Common myeloid progenitor, CD34-positive (primary cell): ENCODE measurements at regions not wholly inside any gene's neighbourhood (a gene's known extent, or its start where the extent isn't known, plus 50 kb on each side); places are given as distances from the start of the nearest gene placed in this dataset.

Experiments used
- CTCF ChIA-PET: fragments of 350-600 bp; sonication (Branson Sonifier 250); formaldehyde crosslinking; loops from one replicate; lab custom pipeline; 2021; ENCODE audit warnings: antibody characterized with exemption; lab: Charles Lee
- POLR2A ChIA-PET: fragments of 350-600 bp; sonication (Branson Sonifier 250); formaldehyde crosslinking; loops from one replicate; lab custom pipeline; 2021; ENCODE audit warnings: antibody characterized with exemption; lab: Charles Lee
- DNase-seq, 3 donors: peaks; one replicate each; pipeline versions ENCODE4 v3.0.0 to v3.0.0-alpha.2; 2013
- H3K27ac ChIP-seq, 2 experiments: 1 replicate in 1 of 2; 2 replicates in 1 of 2; pipeline ENCODE4 v1.7.0; 2013; ENCODE audit warnings: inconsistent platforms in 2 of 2, low read length in 2 of 2, mild to moderate bottlenecking in 2 of 2, low read depth in 1 of 2, moderate library complexity in 1 of 2; ENCODE audit not compliant: severe bottlenecking in 2 of 2, insufficient read depth in 1 of 2, poor library complexity in 1 of 2
- H3K27me3 ChIP-seq, 5 experiments: replicated peaks in 2 of 5; 1 replicate in 3 of 5; 2 replicates in 2 of 5; pipeline versions ENCODE4 v1.6.1 to v1.7.0; 2013; ENCODE audit warnings: low read length in 4 of 5, mild to moderate bottlenecking in 2 of 5, moderate library complexity in 2 of 5, inconsistent platforms in 1 of 5; ENCODE audit not compliant: insufficient read depth in 5 of 5, control insufficient read depth in 4 of 5
- H3K36me3 ChIP-seq, 4 experiments: 1 replicate in 2 of 4; 2 replicates in 2 of 4; pipeline versions ENCODE4 v1.6.1 to v1.7.0; 2013; ENCODE audit warnings: low read length in 3 of 4, control low read depth in 1 of 4, mild to moderate bottlenecking in 1 of 4; ENCODE audit not compliant: control insufficient read depth in 4 of 4, insufficient read depth in 4 of 4
- H3K4me1 ChIP-seq, 4 experiments: 1 replicate in 3 of 4; 2 replicates in 1 of 4; pipeline versions ENCODE4 v1.6.1 to v1.7.1; 2013; ENCODE audit warnings: low read length in 3 of 4, mild to moderate bottlenecking in 3 of 4, control low read depth in 1 of 4, inconsistent platforms in 1 of 4, moderate library complexity in 1 of 4; ENCODE audit not compliant: control insufficient read depth in 4 of 4, insufficient read depth in 4 of 4; ENCODE audit errors: control extremely low read depth in 1 of 4
- H3K4me3 ChIP-seq, 7 experiments: 1 replicate in 4 of 7; 2 replicates in 3 of 7; pipeline versions ENCODE4 v1.5.1 to v1.7.0; 2013; ENCODE audit warnings: mild to moderate bottlenecking in 7 of 7, low read length in 6 of 7, moderate library complexity in 6 of 7, inconsistent platforms in 2 of 7, low read depth in 2 of 7, control low read depth in 1 of 7; ENCODE audit not compliant: insufficient read depth in 4 of 7, control insufficient read depth in 1 of 7; ENCODE audit errors: extremely low read depth in 1 of 7
- H3K9me3 ChIP-seq, 5 experiments: 1 replicate in 4 of 5; 2 replicates in 1 of 5; pipeline versions ENCODE4 v1.6.1 to v1.7.1; 2013; ENCODE audit warnings: low read length in 4 of 5, mild to moderate bottlenecking in 2 of 5, inconsistent platforms in 1 of 5, low read depth in 1 of 5, moderate library complexity in 1 of 5; ENCODE audit not compliant: control insufficient read depth in 4 of 5, insufficient read depth in 2 of 5; ENCODE audit errors: control extremely low read depth in 1 of 5
- WGBS: methylation state at CpG from one replicate; pipeline ENCODE4 v1.1.5; 2013; ENCODE audit not compliant: insufficient coverage; 5-methylcytosine and 5-hydroxymethylcytosine counted together

DNA sequence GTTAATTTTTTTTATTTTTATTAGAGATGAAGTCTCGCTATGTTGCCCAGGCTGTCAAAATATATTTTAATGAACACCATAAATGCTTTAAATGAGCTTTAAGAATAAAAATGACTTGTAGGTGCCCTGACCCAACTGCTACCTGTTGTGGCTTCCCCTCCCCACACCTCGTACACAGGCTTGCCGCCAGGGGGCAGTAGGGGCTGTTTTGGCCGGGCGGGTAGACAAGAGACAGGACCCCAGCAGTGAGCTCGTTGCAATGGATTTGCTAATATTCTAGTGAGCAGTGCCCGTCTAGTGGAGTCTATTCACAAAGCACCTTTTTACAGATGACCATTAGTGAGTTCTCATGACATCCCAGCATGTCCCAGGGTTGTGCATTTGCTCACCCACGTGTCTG is 418.1 kb downstream of the OCA2 start:
- ChIA-PET CTCF (no interaction called here), POLR2A (no interaction called here)
- H3K9me3 ChIP-seq: no peaks in the 10 kb centered on the region
- no peaks in the 10 kb centered on the region for H3K36me3 ChIP-seq
- 91% methylated on average over 5 of the region's 8 CpGs for WGBS
- H3K27me3 ChIP-seq: peaks cover 0 to 24% (median 8%) of the 10 kb centered on the region in 5 experiments
- H3K4me3 ChIP-seq: no peak overlapping the region
- no peaks in the 10 kb centered on the region for H3K4me1 ChIP-seq
- peak in 1 of 3 donors; percentile 1 for DNase-seq
- no peak overlapping the region for H3K27ac ChIP-seq

DNA sequence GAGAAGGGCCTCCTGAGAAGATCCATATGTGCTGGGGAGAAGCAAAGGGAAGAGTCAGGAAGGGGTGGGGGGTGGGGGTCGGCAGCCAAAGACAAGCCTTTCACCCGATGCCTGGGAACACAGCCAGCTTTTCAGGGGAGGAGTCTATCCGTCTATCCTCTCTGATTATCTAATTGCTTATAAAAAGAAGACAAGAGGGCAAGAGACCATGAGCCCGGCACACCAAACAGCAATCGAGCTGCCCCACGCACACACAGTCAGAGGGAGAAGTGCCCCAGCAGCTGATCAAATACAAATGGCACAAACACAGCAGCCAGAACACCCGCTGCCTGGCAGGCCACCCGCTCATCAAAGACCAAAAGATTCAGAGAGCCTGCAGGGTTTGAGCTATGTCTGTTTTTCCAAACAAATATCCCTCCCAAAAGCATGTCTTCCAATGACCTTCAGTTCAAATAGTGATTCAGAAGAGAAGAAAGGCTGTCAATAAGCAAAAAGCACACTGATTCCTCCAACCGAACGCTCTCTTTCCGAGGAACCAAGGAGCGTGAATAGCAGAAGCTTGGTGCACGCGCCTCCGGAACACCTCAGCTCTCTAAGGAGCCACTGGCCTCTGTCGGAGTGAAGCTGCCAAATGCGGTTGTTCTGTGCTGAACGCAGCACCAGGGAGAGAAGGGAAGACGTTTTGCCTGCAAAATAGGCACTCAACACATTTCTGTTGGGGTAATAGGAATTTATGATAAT is 419.2 kb downstream of the OCA2 start:
- Histone ChIP-seq H3K9me3 (no peaks in the 10 kb centered on the region), H3K27ac (no peak overlapping the region), H3K4me1 (no peaks in the 10 kb centered on the region), H3K4me3 (no peak overlapping the region), H3K27me3 (peaks cover 0 to 24% (median 8%) of the 10 kb centered on the region in 5 experiments), H3K36me3 (no peaks in the 10 kb centered on the region)
- ChIA-PET CTCF (no interaction called here), POLR2A (interaction anchor here (0.6 kb wide), 1 partner anchor 1804 kb away, joined by 5 read pairs; no protein-coding TSS in a partner anchor)
- WGBS: 11% methylated on average over 14 of the region's 19 CpGs
- peak in 1 of 3 donors; percentile 1 for DNase-seq

DNA sequence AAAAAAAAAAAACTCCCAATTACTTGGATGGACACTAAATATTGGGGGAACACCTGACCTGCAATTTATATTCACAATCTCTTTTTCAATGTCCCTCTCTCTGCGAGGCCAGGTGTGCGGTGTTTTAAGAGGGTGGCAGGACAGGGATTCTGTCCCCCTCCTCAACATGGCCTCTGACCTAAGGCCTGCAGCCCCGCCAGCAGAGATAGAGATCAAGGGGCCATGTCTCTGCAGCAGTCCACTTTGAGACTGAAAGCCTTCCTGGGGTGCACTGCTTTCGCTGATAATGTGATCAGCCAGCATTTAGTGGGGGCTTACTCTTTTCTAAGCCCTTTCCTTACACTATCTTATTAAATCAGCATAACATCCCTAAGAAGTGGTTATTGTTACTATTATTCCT is 419.9 kb downstream of the OCA2 start:
- 40% methylated on average over 1 of the region's 4 CpGs for WGBS
- no peak overlapping the region for H3K27ac ChIP-seq
- no peak overlapping the region for H3K4me3 ChIP-seq
- no peak for DNase-seq
- CTCF ChIA-PET: no interaction called here
- POLR2A ChIA-PET: no interaction called here
- H3K36me3 ChIP-seq: no peaks in the 10 kb centered on the region
- H3K27me3 ChIP-seq: peaks cover 0 to 24% (median 8%) of the 10 kb centered on the region in 5 experiments
- no peaks in the 10 kb centered on the region for H3K4me1 ChIP-seq
- H3K9me3 ChIP-seq: no peaks in the 10 kb centered on the region

GRCh38 chr15:27677951-27678350 is 421.2 kb downstream of the OCA2 start:
- H3K4me1 ChIP-seq: no peaks in the 10 kb centered on the region
- WGBS: 100% methylated on average over 6 of the region's 6 CpGs
- POLR2A ChIA-PET: no interaction called here

GRCh38 chr15:27676647-27677046 is 422.5 kb downstream of the OCA2 start:
- POLR2A ChIA-PET: no interaction called here
- Histone ChIP-seq H3K9me3 (peaks cover 0 to 2% (median 0%) of the 10 kb centered on the region in 5 experiments), H3K27ac (no peak overlapping the region), H3K4me1 (no peaks in the 10 kb centered on the region), H3K36me3 (no peaks in the 10 kb centered on the region), H3K4me3 (no peak overlapping the region), H3K27me3 (peaks cover 0 to 22% (median 5%) of the 10 kb centered on the region in 5 experiments)
- no peak for DNase-seq
- CTCF ChIA-PET: no interaction called here
- 89% methylated on average over 9 of the region's 9 CpGs for WGBS

More at GRCh38 chr15:27677951-27678350, 421.2 kb downstream of the OCA2 start:
- no peak overlapping the region for H3K27ac ChIP-seq
- no peaks in the 10 kb centered on the region for H3K9me3 ChIP-seq
- H3K36me3 ChIP-seq: no peaks in the 10 kb centered on the region
- DNase-seq: no peak
- H3K4me3 ChIP-seq: no peak overlapping the region
- CTCF ChIA-PET: no interaction called here
- H3K27me3 ChIP-seq: peaks cover 0 to 24% (median 5%) of the 10 kb centered on the region in 5 experiments

- Histone ChIP-seq H3K36me3 (no peaks in the 10 kb centered on the region), H3K27me3 (peaks cover 0 to 21% (median 5%) of the 10 kb centered on the region in 5 experiments), H3K9me3 (peaks cover 0 to 2% (median 0%) of the 10 kb centered on the region in 5 experiments), H3K27ac (no peak overlapping the region), H3K4me1 (no peaks in the 10 kb centered on the region), H3K4me3 (no peak overlapping the region)
- WGBS: 93% methylated on average over 7 of the region's 8 CpGs
- no peak for DNase-seq
- ChIA-PET CTCF (no interaction called here), POLR2A (no interaction called here)
Observed at GRCh38 chr15:27675571-27675970, 423.5 kb downstream of the OCA2 start.

DNA sequence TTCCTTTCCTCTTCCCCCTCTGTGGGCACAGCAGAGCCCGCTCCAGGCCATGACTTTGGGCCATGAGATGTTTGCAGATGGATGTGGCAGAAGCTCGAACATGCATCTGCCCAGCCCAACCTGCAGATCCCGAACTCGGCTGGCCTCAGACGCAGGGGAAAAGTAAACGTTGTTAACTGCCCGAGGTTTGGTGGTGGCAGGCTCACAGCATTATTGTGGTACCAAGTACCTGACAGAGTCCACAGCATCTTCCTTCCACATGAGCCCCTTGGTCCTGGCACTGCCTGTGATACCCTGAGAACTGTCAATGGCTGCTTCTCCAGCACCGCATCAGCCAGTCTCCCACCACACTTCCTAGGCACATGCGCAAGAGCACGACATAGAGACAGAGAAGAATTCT is 424.3 kb downstream of the OCA2 start:
- 82% methylated on average over 9 of the region's 10 CpGs for WGBS
- DNase-seq: no peak
- peaks cover 0 to 15% (median 2%) of the 10 kb centered on the region in 5 experiments for H3K27me3 ChIP-seq
- H3K27ac ChIP-seq: no peak overlapping the region
- H3K4me1 ChIP-seq: no peaks in the 10 kb centered on the region
- CTCF ChIA-PET: no interaction called here
- H3K4me3 ChIP-seq: no peak overlapping the region
- peaks cover 0 to 2% (median 0%) of the 10 kb centered on the region in 5 experiments for H3K9me3 ChIP-seq
- no peaks in the 10 kb centered on the region for H3K36me3 ChIP-seq
- POLR2A ChIA-PET: no interaction called here
